ENCODE measurements at regions not wholly inside any gene's neighbourhood (a gene's known extent, or its start where the extent isn't known, plus 50 kb on each side); places are given as distances from the start of the nearest gene placed in this dataset.

DNA sequence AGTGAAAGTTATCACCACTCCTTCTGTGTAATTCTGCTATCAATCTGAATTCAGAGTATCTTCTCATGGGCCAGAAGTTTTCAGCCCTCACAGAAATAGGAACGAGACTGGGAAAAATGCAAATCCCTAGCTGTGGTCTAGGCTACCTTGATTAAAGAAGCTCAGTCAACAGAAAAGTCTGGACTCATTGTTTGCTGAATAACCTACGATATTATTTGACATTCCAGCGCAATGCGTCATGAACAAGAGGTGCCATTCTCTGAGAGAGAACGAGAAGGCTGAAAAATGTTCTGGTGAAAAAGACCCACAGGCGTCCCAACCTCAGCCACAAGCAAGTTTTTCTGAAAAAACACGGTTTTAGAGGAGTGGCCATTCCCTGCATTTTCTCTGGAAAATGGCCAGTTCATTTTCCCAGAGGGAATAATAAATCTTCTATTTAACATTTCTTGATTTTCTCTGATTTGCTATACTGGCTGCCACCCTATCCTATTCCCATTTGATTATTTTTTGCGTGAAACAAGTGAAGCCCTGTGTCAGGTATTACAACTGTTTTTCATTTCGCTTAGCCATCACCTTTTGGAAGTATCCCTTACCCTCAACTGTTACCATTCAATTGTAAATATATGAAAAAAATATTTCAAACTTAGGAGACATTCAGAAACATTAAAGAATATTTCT is 1117.6 kb upstream of the PRKX start:
- no peaks in the 10 kb centered on the region for H3K79me1 ChIP-seq (replicated peaks; ENCODE audit: low read length, poor library complexity, severe bottlenecking)
- H2BK5ac ChIP-seq (ENCODE audit: low read depth, low read length, poor library complexity, severe bottlenecking), result no peak overlapping the region
- H3K4me2 ChIP-seq (ENCODE audit: low read length, poor library complexity, severe bottlenecking), result no peak overlapping the region
- H3K23ac ChIP-seq (ENCODE audit: low read length in 2 of 2), result no peak overlapping the region
- no peak overlapping the region for H3K9ac ChIP-seq (ENCODE audit: low read length)
- H2BK15ac ChIP-seq (ENCODE audit: low read depth, poor library complexity, severe bottlenecking), result no peak overlapping the region
- no peak overlapping the region for H3K4ac ChIP-seq (ENCODE audit: low read depth in 1 of 2, low read length in 2 of 2)
- no peak overlapping the region for H3K18ac ChIP-seq (ENCODE audit: low read depth in 1 of 2, low read length in 2 of 2)
- H2AK5ac ChIP-seq (ENCODE audit: low read length, severe bottlenecking), result no peak overlapping the region
- no peak overlapping the region for H2BK120ac ChIP-seq (ENCODE audit: low read depth, low read length)
- H3K4me3 ChIP-seq (ENCODE audit: insufficient read depth in 1 of 2, low read depth in 1 of 2, low read length in 2 of 2), result no peak overlapping the region
- no peak overlapping the region for H4K8ac ChIP-seq (ENCODE audit: low read length)
- H3K14ac ChIP-seq (ENCODE audit: low read length in 2 of 2), result no peak overlapping the region
- H4K91ac ChIP-seq (ENCODE audit: low read length), result no peak overlapping the region
- no peaks in the 10 kb centered on the region for H3K4me1 ChIP-seq (ENCODE audit: control insufficient read depth, insufficient read depth, low read depth, low read length)
- H3K36me3 ChIP-seq (ENCODE audit: control insufficient read depth in 1 of 2, insufficient read depth in 2 of 2, low read depth in 1 of 2, low read length in 2 of 2), result no peaks in the 10 kb centered on the region
- H3K9me3 ChIP-seq (ENCODE audit: control insufficient read depth, low read length), result peaks cover 9% of the 10 kb centered on the region
- no peak for DNase-seq
- H3K27ac ChIP-seq (ENCODE audit: low read length, poor library complexity, severe bottlenecking), result no peak overlapping the region
- no peak overlapping the region for H2BK12ac ChIP-seq (ENCODE audit: low read length in 2 of 2)
- H3K27me3 ChIP-seq (ENCODE audit: control insufficient read depth in 1 of 2, insufficient read depth in 1 of 2, low read length in 2 of 2), result no peaks in the 10 kb centered on the region
- WGBS, result 87% methylated on average over 8 of the region's 9 CpGs
- no peak overlapping the region for H2AFZ ChIP-seq (ENCODE audit: low read depth, low read length)

DNA sequence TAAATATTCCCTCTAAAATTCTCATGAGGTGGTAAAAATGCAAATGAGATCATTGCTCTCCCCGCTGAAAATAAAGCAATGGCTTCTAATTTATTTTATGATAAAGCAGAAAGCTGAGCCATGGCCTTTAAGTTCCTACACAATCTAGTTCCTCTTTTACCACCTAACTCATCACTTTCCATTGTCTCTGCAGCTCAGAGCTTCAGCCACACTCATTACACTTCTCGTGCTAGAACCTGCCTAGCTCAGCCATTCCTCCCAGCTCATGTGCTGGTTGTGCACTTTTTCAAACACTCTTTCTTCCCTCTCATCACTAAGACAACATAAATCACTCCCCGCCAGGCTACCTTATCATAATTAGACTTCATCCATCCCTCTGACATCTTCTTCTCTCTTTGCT is 1112.1 kb upstream of the PRKX start:
- no peak overlapping the region for H4K8ac ChIP-seq (ENCODE audit: low read length)
- H3K27ac ChIP-seq (ENCODE audit: low read length, poor library complexity, severe bottlenecking), result no peak overlapping the region
- DNase-seq, result no peak
- no peaks in the 10 kb centered on the region for H3K36me3 ChIP-seq (ENCODE audit: control insufficient read depth in 1 of 2, insufficient read depth in 2 of 2, low read depth in 1 of 2, low read length in 2 of 2)
- H2BK15ac ChIP-seq (ENCODE audit: low read depth, poor library complexity, severe bottlenecking), result no peak overlapping the region
- no peaks in the 10 kb centered on the region for H3K27me3 ChIP-seq (ENCODE audit: control insufficient read depth in 1 of 2, insufficient read depth in 1 of 2, low read length in 2 of 2)
- H3K79me1 ChIP-seq (replicated peaks; ENCODE audit: low read length, poor library complexity, severe bottlenecking), result no peaks in the 10 kb centered on the region
- 92% methylated on average over 2 of the region's 3 CpGs for WGBS
- H2BK5ac ChIP-seq (ENCODE audit: low read depth, low read length, poor library complexity, severe bottlenecking), result no peak overlapping the region
- H3K9me3 ChIP-seq (ENCODE audit: control insufficient read depth, low read length), result peaks cover 14% of the 10 kb centered on the region
- H3K4me3 ChIP-seq (ENCODE audit: insufficient read depth in 1 of 2, low read depth in 1 of 2, low read length in 2 of 2), result no peak overlapping the region
- no peak overlapping the region for H2AK5ac ChIP-seq (ENCODE audit: low read length, severe bottlenecking)
- H3K4ac ChIP-seq (ENCODE audit: low read depth in 1 of 2, low read length in 2 of 2), result no peak overlapping the region
- no peak overlapping the region for H3K23ac ChIP-seq (ENCODE audit: low read length in 2 of 2)
- H3K4me2 ChIP-seq (ENCODE audit: low read length, poor library complexity, severe bottlenecking), result no peak overlapping the region
- H3K9ac ChIP-seq (ENCODE audit: low read length), result no peak overlapping the region
- H2BK120ac ChIP-seq (ENCODE audit: low read depth, low read length), result no peak overlapping the region
- H3K18ac ChIP-seq (ENCODE audit: low read depth in 1 of 2, low read length in 2 of 2), result no peak overlapping the region
- no peaks in the 10 kb centered on the region for H3K4me1 ChIP-seq (ENCODE audit: control insufficient read depth, insufficient read depth, low read depth, low read length)
- no peak overlapping the region for H4K91ac ChIP-seq (ENCODE audit: low read length)
- no peak overlapping the region for H3K14ac ChIP-seq (ENCODE audit: low read length in 2 of 2)
- H2AFZ ChIP-seq (ENCODE audit: low read depth, low read length), result no peak overlapping the region
- no peak overlapping the region for H2BK12ac ChIP-seq (ENCODE audit: low read length in 2 of 2)

DNA sequence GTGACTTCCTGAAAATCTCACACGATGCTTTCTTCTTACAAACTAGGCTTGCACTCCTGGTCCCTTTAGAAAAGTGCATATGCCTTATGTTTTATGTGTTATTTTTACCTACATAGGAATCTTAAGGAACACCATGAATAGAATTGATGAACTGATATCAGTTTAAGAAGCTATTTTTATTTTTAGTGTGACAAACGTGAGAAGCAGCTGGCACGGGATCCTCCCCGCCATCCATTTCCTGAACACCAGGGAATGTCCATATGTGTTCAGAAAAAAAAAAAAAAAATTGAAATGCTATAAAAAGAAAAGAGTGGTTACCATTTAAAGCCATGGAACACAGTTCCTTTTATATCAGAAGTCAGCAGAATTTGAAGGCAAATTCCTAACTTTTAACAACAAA is 1096.1 kb upstream of the PRKX start:
- H3K27me3 ChIP-seq (ENCODE audit: control insufficient read depth in 1 of 2, insufficient read depth in 1 of 2, low read length in 2 of 2), result no peaks in the 10 kb centered on the region
- H2AFZ ChIP-seq (ENCODE audit: low read depth, low read length), result no peak overlapping the region
- H3K79me1 ChIP-seq (replicated peaks; ENCODE audit: low read length, poor library complexity, severe bottlenecking), result no peaks in the 10 kb centered on the region
- no peaks in the 10 kb centered on the region for H3K36me3 ChIP-seq (ENCODE audit: control insufficient read depth in 1 of 2, insufficient read depth in 2 of 2, low read depth in 1 of 2, low read length in 2 of 2)
- no peak overlapping the region for H2AK5ac ChIP-seq (ENCODE audit: low read length, severe bottlenecking)
- no peak overlapping the region for H3K4me3 ChIP-seq (ENCODE audit: insufficient read depth in 1 of 2, low read depth in 1 of 2, low read length in 2 of 2)
- no peak overlapping the region for H2BK120ac ChIP-seq (ENCODE audit: low read depth, low read length)
- no peak overlapping the region for H2BK12ac ChIP-seq (ENCODE audit: low read length in 2 of 2)
- no peak for DNase-seq
- H3K4me2 ChIP-seq (ENCODE audit: low read length, poor library complexity, severe bottlenecking), result no peak overlapping the region
- no peak overlapping the region for H3K27ac ChIP-seq (ENCODE audit: low read length, poor library complexity, severe bottlenecking)
- H3K9me3 ChIP-seq (ENCODE audit: control insufficient read depth, low read length), result peaks cover 24% of the 10 kb centered on the region
- H3K9ac ChIP-seq (ENCODE audit: low read length), result no peak overlapping the region
- no peak overlapping the region for H2BK5ac ChIP-seq (ENCODE audit: low read depth, low read length, poor library complexity, severe bottlenecking)
- no peak overlapping the region for H2BK15ac ChIP-seq (ENCODE audit: low read depth, poor library complexity, severe bottlenecking)
- no peak overlapping the region for H3K18ac ChIP-seq (ENCODE audit: low read depth in 1 of 2, low read length in 2 of 2)
- no peak overlapping the region for H3K14ac ChIP-seq (ENCODE audit: low read length in 2 of 2)
- H4K8ac ChIP-seq (ENCODE audit: low read length), result no peak overlapping the region
- H3K23ac ChIP-seq (ENCODE audit: low read length in 2 of 2), result no peak overlapping the region
- H4K91ac ChIP-seq (ENCODE audit: low read length), result no peak overlapping the region
- H3K4me1 ChIP-seq (ENCODE audit: control insufficient read depth, insufficient read depth, low read depth, low read length), result no peaks in the 10 kb centered on the region
- H3K4ac ChIP-seq (ENCODE audit: low read depth in 1 of 2, low read length in 2 of 2), result no peak overlapping the region
- WGBS, result no CpG with 5 or more reads among the region's 4 CpGs

DNA sequence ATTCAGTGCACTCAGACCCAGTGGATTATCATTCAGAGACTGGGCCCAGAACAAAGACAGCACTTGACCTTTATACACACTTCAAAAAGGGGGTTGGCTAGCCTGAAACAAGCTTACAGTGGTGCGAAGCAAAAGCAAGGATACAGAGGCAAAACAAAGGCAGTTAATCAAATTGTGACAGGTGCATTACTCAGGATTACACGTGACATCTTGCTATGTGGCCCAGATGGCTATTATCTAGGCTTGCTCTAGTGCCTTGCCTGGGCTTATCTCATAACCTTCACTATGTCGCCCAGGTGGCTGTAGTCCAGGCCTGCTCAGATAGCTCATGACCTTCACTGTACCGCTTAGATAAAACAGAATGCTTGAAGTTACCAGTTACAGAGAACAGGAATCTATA is 1092.1 kb upstream of the PRKX start:
- H4K8ac ChIP-seq (ENCODE audit: low read length), result no peak overlapping the region
- H3K14ac ChIP-seq (ENCODE audit: low read length in 2 of 2), result no peak overlapping the region
- H3K4ac ChIP-seq (ENCODE audit: low read depth in 1 of 2, low read length in 2 of 2), result no peak overlapping the region
- H3K23ac ChIP-seq (ENCODE audit: low read length in 2 of 2), result no peak overlapping the region
- no peak overlapping the region for H2AK5ac ChIP-seq (ENCODE audit: low read length, severe bottlenecking)
- no peak overlapping the region for H2AFZ ChIP-seq (ENCODE audit: low read depth, low read length)
- H3K79me1 ChIP-seq (replicated peaks; ENCODE audit: low read length, poor library complexity, severe bottlenecking), result no peaks in the 10 kb centered on the region
- no peaks in the 10 kb centered on the region for H3K4me1 ChIP-seq (ENCODE audit: control insufficient read depth, insufficient read depth, low read depth, low read length)
- WGBS, result 70% methylated on average over 3 of the region's 4 CpGs
- H3K9ac ChIP-seq (ENCODE audit: low read length), result no peak overlapping the region
- no peaks in the 10 kb centered on the region for H3K27me3 ChIP-seq (ENCODE audit: control insufficient read depth in 1 of 2, insufficient read depth in 1 of 2, low read length in 2 of 2)
- DNase-seq, result no peak
- H3K27ac ChIP-seq (ENCODE audit: low read length, poor library complexity, severe bottlenecking), result no peak overlapping the region
- H4K91ac ChIP-seq (ENCODE audit: low read length), result peak overlapping the region; percentile 15
- no peak overlapping the region for H3K4me2 ChIP-seq (ENCODE audit: low read length, poor library complexity, severe bottlenecking)
- no peak overlapping the region for H2BK12ac ChIP-seq (ENCODE audit: low read length in 2 of 2)
- H2BK15ac ChIP-seq (ENCODE audit: low read depth, poor library complexity, severe bottlenecking), result no peak overlapping the region
- H2BK120ac ChIP-seq (ENCODE audit: low read depth, low read length), result no peak overlapping the region
- peaks cover 22% of the 10 kb centered on the region for H3K9me3 ChIP-seq (ENCODE audit: control insufficient read depth, low read length)
- no peaks in the 10 kb centered on the region for H3K36me3 ChIP-seq (ENCODE audit: control insufficient read depth in 1 of 2, insufficient read depth in 2 of 2, low read depth in 1 of 2, low read length in 2 of 2)
- H3K4me3 ChIP-seq (ENCODE audit: insufficient read depth in 1 of 2, low read depth in 1 of 2, low read length in 2 of 2), result no peak overlapping the region
- no peak overlapping the region for H3K18ac ChIP-seq (ENCODE audit: low read depth in 1 of 2, low read length in 2 of 2)
- H2BK5ac ChIP-seq (ENCODE audit: low read depth, low read length, poor library complexity, severe bottlenecking), result no peak overlapping the region

Data from mesenchymal stem cell (in vitro differentiated cells and primary cell).